Uterus (tissue), 3 donors: ENCODE measurements at regions not wholly inside any gene's neighbourhood (a gene's known extent, or its start where the extent isn't known, plus 50 kb on each side); places are given as distances from the start of the nearest gene placed in this dataset.

Source experiments
- DNase-seq, 2 donors: peaks; one replicate each; pipeline ENCODE4 v3.0.0-alpha.2; 2019 to 2020
- H3K27ac ChIP-seq, 2 donors: fragments of 200-600 bp; sonication (generic); 1 replicate in 1 of 2; 2 replicates in 1 of 2; pipeline ENCODE4 v1.5.1; 2016 to 2018
- H3K27me3 ChIP-seq, 2 donors: fragments of 200-600 bp; sonication (generic); one replicate each; pipeline ENCODE4 v1.5.1; 2018 to 2019; ENCODE audit warnings: control low read depth in 1 of 2
- H3K36me3 ChIP-seq, 2 donors: fragments of 200-600 bp; sonication (generic); one replicate each; pipeline ENCODE4 v1.5.1; 2019; ENCODE audit warnings: control low read depth in 1 of 2
- H3K4me1 ChIP-seq, 2 donors: fragments of 200-600 bp; sonication (generic); one replicate each; pipeline ENCODE4 v1.5.1; 2018 to 2019; ENCODE audit warnings: control low read depth in 1 of 2
- H3K4me3 ChIP-seq, 2 donors: fragments of 200-600 bp; sonication (generic); 1 replicate in 1 of 2; 2 replicates in 1 of 2; pipeline ENCODE4 v1.5.1; 2018 to 2019; ENCODE audit warnings: mild to moderate bottlenecking in 1 of 2
- H3K9me3 ChIP-seq, 2 donors: fragments of 200-600 bp; sonication (generic); one replicate each; pipeline ENCODE4 v1.5.1; 2019; ENCODE audit warnings: control low read depth in 1 of 2
- CTCF ChIP-seq, 4 experiments: fragments of 200-600 bp in 2 of 4; fragments of 450-650 bp in 2 of 4; sonication (generic) in 2 of 4; IDR thresholded peaks; one replicate each; pipeline ENCODE4 v1.5.1; 2016 to 2019; ENCODE audit warnings: antibody characterized with exemption in 4 of 4, mild to moderate bottlenecking in 2 of 4, moderate library complexity in 1 of 4
- POLR2A ChIP-seq, 2 donors: fragments of 450-650 bp; IDR thresholded peaks; one replicate each; pipeline ENCODE4 v1.6.1; 2016; ENCODE audit warnings: antibody characterized with exemption in 2 of 2, mild to moderate bottlenecking in 1 of 2, moderate library complexity in 1 of 2
- intact Hi-C: fragments of 100-400 bp; cut with DNase I; formaldehyde crosslinking; loops from one replicate; pipeline ENCODE4 v1.15.1; 2023; ENCODE audit warnings: low total_unique reads
- donor health status: DM: yes; HTN: yes; CAD: no.

GRCh38 chr22:26756675-26757293, 99.4 kb downstream of the MIAT start:
- TF ChIP-seq POLR2A (IDR thresholded peaks at IDR 0.05) = no peak
- peak; percentile 71 to 94 (median 93) for TF ChIP-seq CTCF (IDR thresholded peaks at IDR 0.05)
- Histone ChIP-seq H3K27ac (no peak overlapping the region), H3K4me3 (no peak overlapping the region), H3K27me3 (no peaks in the 10 kb centered on the region), H3K4me1 (no peaks in the 10 kb centered on the region), H3K9me3 (no peaks in the 10 kb centered on the region), H3K36me3 (no peaks in the 10 kb centered on the region)
- peak; percentile 36 to 74 for DNase-seq
- intact Hi-C loops = loop anchor here (5.0 to 10.0 kb wide), 2 partner anchors 1046 to 1248 kb away; partner anchors contain the start of gene MN1

- Histone ChIP-seq H3K4me3 (no peak overlapping the region), H3K27me3 (no peaks in the 10 kb centered on the region), H3K9me3 (no peaks in the 10 kb centered on the region), H3K27ac (no peak overlapping the region), H3K36me3 (no peaks in the 10 kb centered on the region), H3K4me1 (no peaks in the 10 kb centered on the region)
- TF ChIP-seq CTCF (IDR thresholded peaks at IDR 0.05) (no peak), POLR2A (IDR thresholded peaks at IDR 0.05) (no peak)
- DNase-seq = no peak
- intact Hi-C loops = loop anchor here (5.0 to 10.0 kb wide), 2 partner anchors 1045 to 1247 kb away; partner anchors contain the start of gene MN1
Measured at GRCh38 chr22:26757496-26757895, 100.1 kb downstream of the MIAT start.

GRCh38 chr22:26762503-26763472, 105.4 kb downstream of the MIAT start:
- intact Hi-C loops = no loop called here
- no peaks in the 10 kb centered on the region for H3K36me3 ChIP-seq
- H3K4me3 ChIP-seq = no peak overlapping the region
- H3K27ac ChIP-seq = no peak overlapping the region
- DNase-seq = no peak
- TF ChIP-seq CTCF (IDR thresholded peaks at IDR 0.05) (no peak), POLR2A (IDR thresholded peaks at IDR 0.05) (no peak)
- H3K4me1 ChIP-seq = no peaks in the 10 kb centered on the region
- H3K27me3 ChIP-seq = no peaks in the 10 kb centered on the region
- no peaks in the 10 kb centered on the region for H3K9me3 ChIP-seq

- Histone ChIP-seq H3K36me3 (no peaks in the 10 kb centered on the region), H3K4me3 (no peak overlapping the region), H3K27ac (peak overlapping the region in 1 of 2 donors; percentile 1), H3K27me3 (no peaks in the 10 kb centered on the region), H3K4me1 (no peaks in the 10 kb centered on the region), H3K9me3 (no peaks in the 10 kb centered on the region)
- TF ChIP-seq POLR2A (IDR thresholded peaks at IDR 0.05) (no peak), CTCF (IDR thresholded peaks at IDR 0.05) (no peak)
- intact Hi-C loops = no loop called here
- DNase-seq = peak in 1 of 2 donors; percentile 23
Measured at GRCh38 chr22:26763633-26764361, 106.4 kb downstream of the MIAT start.
